IPS-NIHi11 (cell line): ENCODE measurements at regions not wholly inside any gene's neighbourhood (a gene's known extent, or its start where the extent isn't known, plus 50 kb on each side); places are given as distances from the start of the nearest gene placed in this dataset.

Source experiments
- DNase-seq: peaks from one replicate; pipeline ENCODE4 v3.0.0; 2012; ENCODE audit warnings: mixed read lengths, low spot score

DNA sequence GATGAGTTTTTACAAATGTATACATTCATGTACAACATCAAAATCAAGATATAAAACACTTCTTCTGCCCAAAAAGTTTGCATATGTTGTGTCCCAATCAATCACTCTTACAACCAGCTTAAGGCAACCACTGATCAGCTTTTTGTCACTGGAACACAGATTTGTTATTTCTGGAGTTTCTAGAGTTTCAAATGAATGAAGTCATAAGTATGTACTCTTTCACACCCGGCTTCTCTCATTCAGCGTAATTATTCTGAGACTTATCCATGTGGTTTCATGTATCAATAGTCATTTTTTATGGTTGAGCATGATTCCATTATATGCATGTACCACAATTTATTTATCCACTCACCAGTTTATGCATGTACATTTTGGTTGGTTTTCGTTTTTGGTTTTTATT is 53.0 kb upstream of the CORO2B start:
- no peak for DNase-seq

DNA sequence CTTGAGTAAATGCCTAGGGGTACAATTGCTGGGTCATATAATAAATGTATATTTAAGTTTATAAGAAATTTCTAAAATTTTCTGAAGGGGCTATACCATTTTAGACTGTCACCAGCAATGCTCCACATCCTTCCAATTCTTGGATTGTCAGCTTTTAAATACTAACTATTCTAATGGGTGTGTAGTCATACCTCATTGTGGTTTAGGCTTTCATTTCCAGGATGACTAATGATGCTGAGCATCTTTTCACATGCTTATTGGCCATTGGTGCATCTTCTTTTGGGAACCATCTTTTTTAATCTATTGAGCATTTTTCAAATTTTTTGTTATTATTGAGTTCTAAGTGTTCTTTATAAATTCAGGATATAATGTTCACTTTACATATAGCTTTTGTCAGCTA is 52.5 kb upstream of the CORO2B start:
- DNase-seq: no peak

DNA sequence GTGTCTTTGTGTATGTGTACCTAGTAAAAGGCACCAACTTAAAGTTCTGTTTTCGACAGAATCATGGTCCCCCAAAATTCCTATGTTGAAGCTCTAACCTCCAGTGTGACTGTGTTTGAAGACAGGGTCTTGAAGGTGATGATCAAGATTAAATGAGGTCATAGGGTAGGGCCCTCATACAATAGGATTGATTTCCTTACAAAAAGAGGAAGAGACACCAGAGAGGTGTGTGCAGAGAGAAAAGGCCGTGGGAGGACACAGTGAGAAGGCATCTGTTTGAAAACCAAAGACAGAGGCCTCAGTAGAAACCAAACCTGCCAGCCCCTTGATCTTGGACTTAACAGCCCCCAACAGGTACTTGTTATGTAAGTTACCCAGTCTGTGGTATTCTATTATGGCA is 52.0 kb upstream of the CORO2B start:
- no peak for DNase-seq

GRCh38 chr15:68528626-68529290 is 50.0 kb upstream of the CORO2B start:
- DNase-seq: no peak
